GM18520 (cell line): ENCODE measurements at regions not wholly inside any gene's neighbourhood (a gene's known extent, or its start where the extent isn't known, plus 50 kb on each side); places are given as distances from the start of the nearest gene placed in this dataset.
A peak's percentile ranks its signal among the peaks of the same experiment; 100 is the strongest.
"Not testable (repeated sequence)": the region's sequence is repeated elsewhere in the genome, so short reads cannot be mapped to it uniquely, and the experiment has no call there.

Experiments
- ATAC-seq: cut with Tn5 transposase; IDR thresholded peaks from one replicate; pipeline ENCODE4 v1.9.1; 2021; ENCODE audit not compliant: unreplicated experiment

GRCh38 chr16:10232757-10233156 is 50.5 kb upstream of the GRIN2A start:
- no peak for ATAC-seq

GRCh38 chr16:10239640-10240039 is 57.4 kb upstream of the GRIN2A start:
- no peak for ATAC-seq

GRCh38 chr16:10240854-10241613 is 58.8 kb upstream of the GRIN2A start:
- no peak for ATAC-seq

- ATAC-seq: no peak
These were observed 59.9 kb upstream of the GRIN2A start for GRCh38 chr16:10242097-10242496.

GRCh38 chr16:10242916-10243315 is 60.7 kb upstream of the GRIN2A start:
- ATAC-seq: peak; percentile 66

GRCh38 chr16:10245002-10245401 is 62.8 kb upstream of the GRIN2A start:
- ATAC-seq: no peak

GRCh38 chr16:10250137-10250828 is 68.1 kb upstream of the GRIN2A start:
- no peak for ATAC-seq

- ATAC-seq: no peak
These were observed 69.9 kb upstream of the GRIN2A start for GRCh38 chr16:10252155-10252554.

GRCh38 chr16:10253409-10253808 is 71.2 kb upstream of the GRIN2A start:
- ATAC-seq: no peak

GRCh38 chr16:10255728-10256127 is 73.5 kb upstream of the GRIN2A start:
- ATAC-seq: no peak

GRCh38 chr16:10256784-10257641 is 74.8 kb upstream of the GRIN2A start:
- ATAC-seq: no peak

GRCh38 chr16:10257642-10258251 is 75.5 kb upstream of the GRIN2A start:
- not testable (repeated sequence) for ATAC-seq

GRCh38 chr16:10258930-10259603 is 76.8 kb upstream of the GRIN2A start:
- not testable (repeated sequence) for ATAC-seq

GRCh38 chr16:10261077-10261476 is 78.8 kb upstream of the GRIN2A start:
- ATAC-seq: no peak

GRCh38 chr16:10261526-10261925 is 79.3 kb upstream of the GRIN2A start:
- not testable (repeated sequence) for ATAC-seq

GRCh38 chr16:10262377-10263132 is 80.3 kb upstream of the GRIN2A start:
- ATAC-seq: no peak

- no peak for ATAC-seq
These were observed 83.8 kb upstream of the GRIN2A start for GRCh38 chr16:10265770-10266615.

GRCh38 chr16:10266809-10267208 is 84.6 kb upstream of the GRIN2A start:
- peak; percentile 99 for ATAC-seq

- no peak for ATAC-seq
These were observed 87.4 kb upstream of the GRIN2A start for GRCh38 chr16:10269632-10270031.
